Fibroblast of skin of abdomen (primary cell): ENCODE measurements at regions not wholly inside any gene's neighbourhood (a gene's known extent, or its start where the extent isn't known, plus 50 kb on each side); places are given as distances from the start of the nearest gene placed in this dataset.

Experiments
- DNase-seq: peaks from one replicate; pipeline ENCODE4 v3.0.0-alpha.2; 2013

GRCh38 chr2:58981237-58981636 is 740.1 kb upstream of the FANCL start:
- no peak for DNase-seq

GRCh38 chr2:58976375-58977071 is 735.4 kb upstream of the FANCL start:
- no peak for DNase-seq

GRCh38 chr2:58974881-58975280 is 733.8 kb upstream of the FANCL start:
- no peak for DNase-seq

- no peak for DNase-seq
Observed at GRCh38 chr2:58974426-58974825, 733.3 kb upstream of the FANCL start.

GRCh38 chr2:58973811-58974281 is 732.7 kb upstream of the FANCL start:
- DNase-seq: peak; percentile 33

- DNase-seq: no peak
Observed at GRCh38 chr2:58972737-58973136, 731.6 kb upstream of the FANCL start.

- no peak for DNase-seq
Observed at GRCh38 chr2:58971511-58972360, 730.6 kb upstream of the FANCL start.

GRCh38 chr2:58970365-58970764 is 729.2 kb upstream of the FANCL start:
- DNase-seq: no peak

- no peak for DNase-seq
Observed at GRCh38 chr2:58968885-58969284, 727.8 kb upstream of the FANCL start.

GRCh38 chr2:58967736-58968135 is 726.6 kb upstream of the FANCL start:
- DNase-seq: no peak

- no peak for DNase-seq
Observed at GRCh38 chr2:58965602-58966001, 724.5 kb upstream of the FANCL start.

GRCh38 chr2:58959996-58960395 is 718.9 kb upstream of the FANCL start:
- DNase-seq: no peak

- DNase-seq: no peak
Observed at GRCh38 chr2:58957188-58957840, 716.2 kb upstream of the FANCL start.

GRCh38 chr2:58954880-58955385 is 713.8 kb upstream of the FANCL start:
- DNase-seq: no peak

- no peak for DNase-seq
Observed at GRCh38 chr2:58951722-58952121, 710.6 kb upstream of the FANCL start.

- no peak for DNase-seq
Observed at GRCh38 chr2:58950795-58951462, 709.8 kb upstream of the FANCL start.

- DNase-seq: peak; percentile 51
Observed at GRCh38 chr2:58939388-58939787, 698.3 kb upstream of the FANCL start.

- no peak for DNase-seq
Observed at GRCh38 chr2:58938988-58939387, 697.9 kb upstream of the FANCL start.

GRCh38 chr2:58932801-58933200 is 691.7 kb upstream of the FANCL start:
- no peak for DNase-seq

GRCh38 chr2:58930537-58930936 is 689.4 kb upstream of the FANCL start:
- no peak for DNase-seq

- DNase-seq: no peak
Observed at GRCh38 chr2:58928973-58929372, 687.8 kb upstream of the FANCL start.

- no peak for DNase-seq
Observed at GRCh38 chr2:58928391-58928790, 687.3 kb upstream of the FANCL start.

- no peak for DNase-seq
Observed at GRCh38 chr2:58926112-58926511, 685.0 kb upstream of the FANCL start.
